HG02981 (cell line): ENCODE measurements at regions not wholly inside any gene's neighbourhood (a gene's known extent, or its start where the extent isn't known, plus 50 kb on each side); places are given as distances from the start of the nearest gene placed in this dataset.

Experiments used
- ATAC-seq: cut with Tn5 transposase; IDR thresholded peaks from one replicate; pipeline ENCODE4 v1.9.1; 2021; ENCODE audit warnings: mild to moderate bottlenecking, moderate library complexity; ENCODE audit not compliant: unreplicated experiment

DNA sequence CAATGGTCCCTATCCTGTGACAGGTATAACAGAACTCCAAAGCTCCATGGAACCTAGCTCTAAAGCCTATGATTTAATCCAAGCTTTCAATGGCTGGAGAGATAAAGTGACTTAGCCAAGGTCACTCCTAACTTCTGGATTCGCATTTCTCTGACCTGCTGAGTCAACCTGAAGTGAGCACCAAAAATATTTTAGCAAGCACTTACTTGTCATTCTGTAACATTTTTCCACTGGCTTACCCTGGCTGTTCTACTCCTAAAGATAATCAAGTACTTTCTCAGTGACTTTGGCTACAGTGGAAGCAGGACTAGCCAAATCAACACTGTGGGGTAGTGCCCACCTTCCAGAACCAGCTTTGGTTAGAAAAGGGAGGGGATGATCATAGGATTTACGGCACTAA, 188.3 kb downstream of the OGFRL1 start:
- ATAC-seq: no peak

GRCh38 chr6:71478834-71479541, 190.4 kb downstream of the OGFRL1 start:
- no peak for ATAC-seq

- no peak for ATAC-seq
These were observed 192.0 kb downstream of the OGFRL1 start for GRCh38 chr6:71480577-71480976.

DNA sequence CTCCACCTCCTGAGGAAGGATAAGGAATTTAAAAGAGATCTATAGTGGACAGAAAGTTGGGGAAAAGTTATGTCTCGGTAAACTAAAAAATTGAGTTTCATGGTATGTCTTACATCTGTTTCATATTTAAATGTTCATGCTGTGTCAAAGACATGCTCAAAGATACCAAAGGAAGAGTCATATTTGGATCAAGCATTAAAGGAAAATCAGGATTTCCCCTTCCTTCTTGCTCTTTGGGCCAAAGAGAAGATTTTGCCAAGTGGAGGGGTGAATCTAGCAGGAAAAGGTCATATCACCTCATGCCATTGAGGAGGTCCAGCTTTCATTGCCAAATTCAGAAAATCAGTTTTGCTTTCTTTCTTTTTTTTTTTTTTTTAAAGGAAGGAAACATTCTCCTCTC, 192.4 kb downstream of the OGFRL1 start:
- ATAC-seq: no peak

DNA sequence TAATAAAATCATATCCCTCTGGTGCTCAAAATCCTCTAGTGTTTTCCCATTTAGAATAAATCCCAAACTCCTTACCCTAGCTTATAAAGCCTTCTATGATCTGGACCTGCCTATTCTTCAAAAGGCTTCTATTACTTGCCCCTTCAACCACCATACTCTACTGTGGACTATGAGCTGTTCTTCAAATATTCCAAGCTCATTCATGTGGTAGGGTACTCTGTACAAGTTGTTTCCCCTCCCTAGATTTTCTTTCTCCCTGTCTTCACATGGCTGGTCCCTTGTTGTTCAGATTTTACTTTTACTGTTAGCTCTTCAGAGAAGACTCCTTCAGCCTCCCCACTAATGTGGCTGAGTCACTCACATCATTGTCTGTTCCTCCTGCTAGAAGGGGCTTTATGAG, 193.2 kb downstream of the OGFRL1 start:
- ATAC-seq: no peak

- no peak for ATAC-seq
These were observed 194.1 kb downstream of the OGFRL1 start for GRCh38 chr6:71482742-71483141.

DNA sequence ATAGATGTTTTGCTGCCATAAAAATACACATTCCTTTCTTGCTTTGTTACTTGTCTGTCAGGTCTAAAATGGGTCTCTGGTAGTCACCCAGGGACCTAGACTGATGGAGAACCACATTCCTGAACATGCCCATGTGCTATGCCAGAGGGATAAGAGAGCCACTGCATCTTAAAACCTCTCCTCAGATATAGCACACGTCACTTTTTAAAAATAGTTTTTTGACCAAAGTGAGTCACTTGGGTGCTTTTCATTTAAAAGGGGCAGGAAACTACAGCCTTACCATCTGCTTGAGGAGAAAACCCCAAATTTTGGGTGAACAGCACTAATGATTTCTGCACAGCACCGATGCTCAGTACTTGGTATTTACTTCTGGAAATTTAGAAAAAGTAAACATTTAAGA, 197.8 kb downstream of the OGFRL1 start:
- ATAC-seq: no peak

- no peak for ATAC-seq
These were observed 199.6 kb downstream of the OGFRL1 start for GRCh38 chr6:71488186-71488585.

DNA sequence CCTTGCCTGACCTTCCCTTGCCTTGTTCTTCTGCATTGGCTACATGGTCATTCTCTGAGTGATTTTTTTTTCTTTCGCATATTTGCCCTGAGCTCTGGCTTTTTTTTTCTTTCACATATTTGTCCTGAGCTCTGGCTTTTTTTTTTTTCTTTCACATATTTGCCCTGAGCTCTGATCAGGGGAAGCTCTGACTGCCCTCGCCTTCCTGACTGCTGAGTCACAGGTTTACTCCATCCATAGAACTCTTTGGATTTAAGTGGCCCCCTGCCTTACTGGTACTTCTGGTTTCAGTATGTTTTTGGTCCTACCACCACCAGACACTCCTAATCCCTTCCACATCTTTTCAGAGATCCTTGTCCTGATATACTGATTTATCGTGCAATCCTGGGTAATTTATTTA, 201.1 kb downstream of the OGFRL1 start:
- no peak for ATAC-seq

DNA sequence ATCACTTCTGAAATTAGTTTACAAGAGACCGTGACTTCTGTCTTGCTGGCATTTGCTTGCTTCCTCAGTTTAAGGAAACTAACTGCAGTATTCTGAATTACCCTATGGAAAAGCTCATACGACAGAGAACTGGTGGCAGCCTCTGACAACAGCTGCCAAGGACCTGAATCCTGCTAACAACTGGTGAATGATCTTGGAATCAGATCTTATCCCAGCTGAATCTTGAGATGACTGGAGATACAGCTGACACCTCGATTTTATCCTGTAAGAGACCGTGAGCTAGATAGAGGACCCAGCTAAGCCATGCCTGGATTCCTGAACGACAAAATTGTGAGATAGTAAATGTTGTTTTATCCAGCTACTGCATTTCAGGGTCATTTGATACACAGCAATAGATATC, 202.3 kb downstream of the OGFRL1 start:
- ATAC-seq: no peak

GRCh38 chr6:71491844-71492243, 203.2 kb downstream of the OGFRL1 start:
- ATAC-seq: no peak

GRCh38 chr6:71492668-71493067, 204.1 kb downstream of the OGFRL1 start:
- no peak for ATAC-seq

DNA sequence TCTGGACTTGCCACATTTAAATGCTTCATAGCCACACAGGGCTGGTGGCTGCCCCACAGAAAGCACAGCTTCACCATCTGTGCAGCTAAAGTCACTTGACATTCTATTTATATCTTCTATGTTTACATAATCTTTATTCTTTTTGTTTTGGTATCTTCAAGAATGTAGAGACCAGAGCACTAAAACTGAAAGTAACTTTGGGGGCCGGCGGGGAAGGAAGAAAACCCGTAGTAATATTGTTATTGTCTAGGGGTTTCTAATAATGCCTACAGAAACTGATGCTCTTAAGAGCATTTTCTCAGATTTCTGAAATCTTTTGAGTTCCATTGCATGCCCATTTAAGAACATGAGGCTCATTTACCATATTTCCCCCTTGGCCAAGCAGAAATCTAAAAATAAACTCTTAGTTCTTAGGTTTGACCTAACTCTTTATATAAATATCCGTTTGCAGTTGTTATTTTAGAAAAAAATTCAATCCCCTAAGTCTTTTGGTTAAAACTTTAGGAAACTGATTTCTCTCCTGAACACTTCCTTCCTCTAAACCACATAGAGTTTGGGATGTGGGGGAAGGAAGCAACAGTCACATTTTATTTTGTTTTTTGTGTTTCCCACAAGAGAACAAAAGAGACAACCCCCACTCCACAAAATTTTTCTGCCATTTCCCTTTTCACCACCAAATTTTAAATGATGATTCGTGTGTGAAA, 207.6 kb downstream of the OGFRL1 start:
- ATAC-seq: peak; percentile 98

DNA sequence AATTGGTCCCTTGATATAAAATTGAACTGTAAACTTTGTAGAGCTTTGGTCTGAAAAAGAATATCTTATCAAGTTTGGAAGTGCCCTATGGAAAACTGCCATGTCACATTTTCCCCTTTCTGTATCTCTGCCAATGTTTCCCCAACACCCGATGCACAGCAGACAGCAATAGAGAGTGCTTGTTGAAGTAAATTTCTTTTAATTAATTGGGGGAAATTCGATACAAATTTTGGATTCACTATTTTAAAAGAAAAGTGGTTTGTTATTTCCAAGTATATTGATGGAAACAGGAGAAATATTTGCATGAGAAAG, 208.1 kb downstream of the OGFRL1 start:
- no peak for ATAC-seq

GRCh38 chr6:71498638-71499037, 210.0 kb downstream of the OGFRL1 start:
- ATAC-seq: no peak

DNA sequence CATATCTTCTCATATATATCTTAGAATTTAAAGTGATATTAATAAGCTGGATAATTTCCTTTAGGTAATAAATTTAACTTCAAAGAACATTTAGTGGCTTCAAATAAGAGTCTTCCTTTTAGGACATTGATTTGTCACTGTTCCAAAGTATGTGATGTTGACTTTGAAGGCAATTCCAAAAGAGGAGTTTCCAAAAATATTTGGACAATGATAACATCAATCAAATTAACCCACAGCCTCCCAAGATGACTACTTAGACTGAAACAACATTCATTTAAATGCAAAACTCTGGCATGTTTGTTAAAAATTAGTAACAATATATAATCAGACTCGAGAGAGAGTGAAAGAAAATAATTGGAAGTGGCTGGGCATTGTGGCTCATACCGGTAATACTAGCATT, 211.1 kb downstream of the OGFRL1 start:
- no peak for ATAC-seq

DNA sequence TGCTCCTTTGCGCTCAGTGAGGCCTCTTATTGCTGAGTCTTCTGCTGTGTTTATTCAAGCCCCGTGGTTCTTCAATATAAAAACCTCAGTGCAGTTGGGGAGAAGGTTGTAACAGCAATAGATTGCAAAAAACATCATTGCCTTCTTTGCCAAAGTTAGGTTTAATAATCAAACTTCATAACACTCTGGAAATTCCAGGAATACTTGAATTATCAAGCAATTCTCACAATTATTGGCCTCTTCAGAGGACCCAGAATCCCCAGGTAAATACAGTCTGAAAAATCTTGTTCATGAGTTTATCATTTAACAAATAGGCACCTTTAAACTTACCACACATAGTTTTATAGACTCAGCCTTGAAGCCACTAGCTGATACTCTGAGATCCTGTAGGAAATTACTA, 213.6 kb downstream of the OGFRL1 start:
- ATAC-seq: no peak

DNA sequence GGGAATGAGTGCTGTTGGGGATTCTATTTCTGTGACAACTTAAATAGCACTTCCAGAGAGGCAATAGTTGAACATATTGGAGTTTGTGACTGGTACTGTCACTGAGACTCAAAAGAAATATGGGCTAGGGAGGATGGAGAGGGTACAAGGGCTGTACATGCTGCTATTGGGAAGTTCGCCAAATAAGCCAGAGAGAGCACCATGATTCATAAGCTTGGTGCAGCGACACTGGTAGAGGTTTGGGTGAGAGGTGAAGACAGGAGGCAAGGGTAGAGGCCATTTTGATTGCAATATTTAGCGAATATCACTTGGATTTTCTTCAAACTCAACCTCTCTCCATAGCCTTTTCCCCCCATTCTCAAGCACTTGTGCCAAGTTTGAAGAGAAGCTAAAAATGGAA, 214.3 kb downstream of the OGFRL1 start:
- ATAC-seq: no peak

GRCh38 chr6:71507183-71507582, 218.6 kb downstream of the OGFRL1 start:
- ATAC-seq: no peak

GRCh38 chr6:71509191-71510005, 220.8 kb downstream of the OGFRL1 start:
- no peak for ATAC-seq

DNA sequence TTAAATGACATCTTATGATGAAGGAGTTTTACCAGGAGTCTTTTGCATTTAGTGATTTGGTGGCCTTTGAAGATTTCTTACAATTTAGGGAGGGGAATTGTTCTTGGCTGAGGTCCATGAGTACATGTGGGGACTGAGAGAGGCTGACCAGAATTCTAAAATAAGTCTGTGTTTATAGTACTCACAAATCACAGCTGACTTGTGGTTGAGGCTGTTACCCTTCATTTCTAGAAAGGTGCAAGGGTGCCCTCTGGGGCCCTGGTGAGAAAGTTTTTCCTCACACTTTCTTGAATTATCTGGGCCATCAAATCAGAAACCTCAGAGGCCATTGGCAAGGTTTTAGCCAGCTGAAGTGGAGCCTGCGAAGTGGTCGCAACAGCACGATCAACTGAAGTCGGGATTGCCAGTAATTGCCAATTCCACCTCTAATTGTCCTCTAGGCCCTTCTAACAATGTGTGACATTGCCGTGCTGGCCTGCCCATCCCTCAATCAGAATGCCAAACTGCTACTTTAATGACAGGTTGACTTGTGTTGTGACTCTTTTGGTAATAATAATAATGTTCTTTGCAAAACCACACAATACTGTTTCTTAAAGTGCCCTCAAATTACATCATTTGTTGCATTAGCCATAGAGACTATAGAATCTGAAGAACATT, 221.6 kb downstream of the OGFRL1 start:
- ATAC-seq: peak; percentile 67

- no peak for ATAC-seq
These were observed 222.2 kb downstream of the OGFRL1 start for GRCh38 chr6:71510856-71511255.
